ENCODE measurements at regions not wholly inside any gene's neighbourhood (a gene's known extent, or its start where the extent isn't known, plus 50 kb on each side); places are given as distances from the start of the nearest gene placed in this dataset.

DNA sequence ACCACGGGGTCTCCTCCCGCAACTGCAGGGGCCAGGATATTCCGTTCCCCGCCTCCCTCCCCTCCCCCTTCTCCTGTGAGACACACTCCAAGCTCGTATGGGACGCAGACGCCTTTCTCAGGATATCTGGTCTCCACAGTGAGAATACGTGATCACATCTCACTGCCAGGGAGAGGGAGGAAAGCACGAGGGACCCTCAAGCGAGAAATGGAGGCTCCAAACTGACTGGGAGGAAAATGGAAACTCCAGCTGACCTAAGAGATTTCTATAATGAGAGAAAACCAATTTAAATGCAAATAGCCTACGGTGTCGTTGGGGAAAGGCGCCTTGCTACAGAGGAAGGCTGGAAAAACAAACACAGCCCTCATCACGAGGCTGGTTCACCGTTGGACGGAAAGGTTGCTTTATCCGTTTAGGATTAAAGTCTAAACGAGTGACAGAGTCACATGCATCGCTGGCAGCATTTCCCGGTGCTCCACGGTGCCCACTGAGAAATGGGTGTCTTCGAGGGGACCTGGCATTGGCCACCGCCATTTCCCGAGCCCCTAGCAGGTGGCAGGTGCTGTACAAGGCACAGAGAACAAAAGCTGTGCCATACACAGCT lies 116.9 kb upstream of the CPEB4 start:
- ATAC-seq: peak; percentile 66
- DNase-seq: peak in 2 of 3 donors; percentile 61 to 73
- intact Hi-C loops (cut with DNase I, micrococcal nuclease): no loop called here

DNA sequence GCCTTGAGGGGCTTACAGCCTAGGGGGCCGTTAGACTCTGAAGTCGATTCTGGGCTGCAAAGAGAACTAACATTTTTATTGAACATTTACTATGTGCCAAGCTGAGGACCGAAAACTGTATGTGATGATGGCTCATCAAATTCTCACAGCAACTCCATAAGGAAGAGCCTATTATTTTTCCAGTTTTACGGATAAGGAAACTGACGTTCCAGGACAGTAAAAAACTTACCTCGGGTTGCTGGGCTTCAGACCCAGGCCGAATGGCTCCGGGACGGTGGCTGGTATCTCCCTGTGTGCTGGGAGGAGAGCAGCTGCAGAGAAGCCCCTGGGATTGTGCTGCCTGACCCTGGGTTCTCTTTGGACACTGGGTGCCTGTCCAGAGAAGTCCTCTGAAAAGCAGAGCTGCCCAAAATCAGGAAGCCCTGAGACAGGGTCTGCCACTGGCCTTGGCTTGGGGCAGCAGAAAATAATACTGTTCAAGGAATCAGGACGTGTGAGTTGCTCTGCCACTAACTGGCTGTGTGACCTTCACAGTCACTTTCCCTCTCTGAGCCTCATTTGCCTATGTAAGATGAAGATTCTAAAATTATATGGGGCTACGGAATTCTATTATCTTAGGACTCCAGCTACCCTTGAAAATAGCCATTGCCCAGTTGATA lies 116.3 kb upstream of the CPEB4 start:
- Histone ChIP-seq H3K9me3 (no peaks in the 10 kb centered on the region), H3K36me3 (ENCODE audit: low read depth) (no peaks in the 10 kb centered on the region), H3K4me3 (no peak overlapping the region), H3K4me1 (ENCODE audit: low read depth) (peaks cover 13% of the 10 kb centered on the region)
- ATAC-seq: peak; percentile 57
- intact Hi-C loops (cut with DNase I, micrococcal nuclease): no loop called here
- DNase-seq: no peak
- TF ChIP-seq, protein P1, sequence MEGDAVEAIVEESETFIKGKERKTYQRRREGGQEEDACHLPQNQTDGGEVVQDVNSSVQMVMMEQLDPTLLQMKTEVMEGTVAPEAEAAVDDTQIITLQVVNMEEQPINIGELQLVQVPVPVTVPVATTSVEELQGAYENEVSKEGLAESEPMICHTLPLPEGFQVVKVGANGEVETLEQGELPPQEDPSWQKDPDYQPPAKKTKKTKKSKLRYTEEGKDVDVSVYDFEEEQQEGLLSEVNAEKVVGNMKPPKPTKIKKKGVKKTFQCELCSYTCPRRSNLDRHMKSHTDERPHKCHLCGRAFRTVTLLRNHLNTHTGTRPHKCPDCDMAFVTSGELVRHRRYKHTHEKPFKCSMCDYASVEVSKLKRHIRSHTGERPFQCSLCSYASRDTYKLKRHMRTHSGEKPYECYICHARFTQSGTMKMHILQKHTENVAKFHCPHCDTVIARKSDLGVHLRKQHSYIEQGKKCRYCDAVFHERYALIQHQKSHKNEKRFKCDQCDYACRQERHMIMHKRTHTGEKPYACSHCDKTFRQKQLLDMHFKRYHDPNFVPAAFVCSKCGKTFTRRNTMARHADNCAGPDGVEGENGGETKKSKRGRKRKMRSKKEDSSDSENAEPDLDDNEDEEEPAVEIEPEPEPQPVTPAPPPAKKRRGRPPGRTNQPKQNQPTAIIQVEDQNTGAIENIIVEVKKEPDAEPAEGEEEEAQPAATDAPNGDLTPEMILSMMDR (IDR thresholded peaks at IDR 0.05): no peak

More for the DNA sequence above, 116.9 kb upstream of the CPEB4 start:
- no peak overlapping the region for H3K4me3 ChIP-seq
- no peaks in the 10 kb centered on the region for H3K36me3 ChIP-seq (ENCODE audit: low read depth)
- peaks cover 19% of the 10 kb centered on the region for H3K4me1 ChIP-seq (ENCODE audit: low read depth)
- TF ChIP-seq, protein P1 (IDR thresholded peaks at IDR 0.05): no peak
- H3K9me3 ChIP-seq: no peaks in the 10 kb centered on the region

DNA sequence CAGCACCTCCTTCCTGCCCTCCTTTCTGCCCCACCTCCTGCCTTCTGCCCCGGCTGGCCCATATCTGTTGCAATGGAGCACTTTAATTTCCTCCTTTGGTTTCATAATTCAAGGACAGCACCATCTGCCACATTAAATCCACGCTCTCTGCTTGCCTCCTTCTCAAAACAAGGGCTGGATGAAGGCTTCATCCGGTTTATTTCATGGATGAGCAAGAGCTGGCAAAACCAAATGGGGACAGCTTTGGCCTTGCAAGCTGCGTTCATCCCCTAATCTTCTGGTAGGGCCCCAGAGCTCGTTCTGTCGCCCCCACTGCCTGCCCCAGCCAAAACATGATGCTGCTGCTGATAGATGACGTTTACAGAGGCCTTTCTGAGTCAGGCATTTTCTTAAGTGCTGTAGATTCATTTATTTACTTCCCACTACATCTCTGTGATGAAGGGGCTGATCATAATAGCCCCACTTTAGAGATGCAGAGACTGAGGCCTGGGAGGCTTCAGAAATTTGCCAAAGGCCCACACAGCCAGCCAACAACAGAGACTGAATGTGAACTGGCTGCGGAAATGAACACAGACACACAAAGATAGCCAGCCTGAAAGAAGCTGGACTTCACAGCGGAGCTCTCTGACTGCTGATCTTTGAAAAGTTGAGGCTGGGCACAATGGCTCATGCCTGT lies 115.6 kb upstream of the CPEB4 start:
- intact Hi-C loops (cut with DNase I, micrococcal nuclease): no loop called here
- H3K4me1 ChIP-seq (ENCODE audit: low read depth): peaks cover 10% of the 10 kb centered on the region
- no peaks in the 10 kb centered on the region for H3K36me3 ChIP-seq (ENCODE audit: low read depth)
- peak; percentile 72 for ATAC-seq
- TF ChIP-seq, protein P1 (IDR thresholded peaks at IDR 0.05): no peak
- no peak for DNase-seq
- no peak overlapping the region for H3K4me3 ChIP-seq
- no peaks in the 10 kb centered on the region for H3K9me3 ChIP-seq

DNA sequence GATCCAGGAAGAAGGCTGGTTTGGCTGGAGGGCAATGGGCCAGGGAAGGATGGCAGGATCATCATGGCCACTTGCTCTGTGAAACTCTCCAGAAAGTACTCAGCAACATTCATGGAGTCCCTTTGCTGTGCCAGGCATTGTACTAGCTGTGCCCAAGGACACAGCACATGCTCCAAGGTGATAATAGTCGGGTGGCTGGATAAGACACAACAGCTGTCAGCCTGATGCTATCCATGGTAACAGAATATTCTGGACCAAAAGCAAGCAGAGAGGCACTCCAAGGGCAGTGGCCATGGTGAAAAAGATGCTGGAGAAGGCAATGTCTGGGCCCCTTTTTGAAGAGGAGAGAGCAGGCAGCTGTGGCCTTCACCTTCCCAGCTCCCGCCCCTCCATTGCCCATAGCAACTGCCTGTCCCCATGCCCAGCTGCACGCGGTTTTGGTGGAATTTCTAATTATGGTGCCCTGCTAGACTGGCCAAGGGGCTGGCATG lies 113.8 kb upstream of the CPEB4 start:
- Histone ChIP-seq H3K4me1 (ENCODE audit: low read depth) (peaks cover 19% of the 10 kb centered on the region), H3K9me3 (no peaks in the 10 kb centered on the region), H3K36me3 (ENCODE audit: low read depth) (no peaks in the 10 kb centered on the region), H3K4me3 (no peak overlapping the region)
- no peak for DNase-seq
- intact Hi-C loops (cut with DNase I, micrococcal nuclease): no loop called here
- TF ChIP-seq, protein P1 (IDR thresholded peaks at IDR 0.05): no peak
- no peak for ATAC-seq

DNA sequence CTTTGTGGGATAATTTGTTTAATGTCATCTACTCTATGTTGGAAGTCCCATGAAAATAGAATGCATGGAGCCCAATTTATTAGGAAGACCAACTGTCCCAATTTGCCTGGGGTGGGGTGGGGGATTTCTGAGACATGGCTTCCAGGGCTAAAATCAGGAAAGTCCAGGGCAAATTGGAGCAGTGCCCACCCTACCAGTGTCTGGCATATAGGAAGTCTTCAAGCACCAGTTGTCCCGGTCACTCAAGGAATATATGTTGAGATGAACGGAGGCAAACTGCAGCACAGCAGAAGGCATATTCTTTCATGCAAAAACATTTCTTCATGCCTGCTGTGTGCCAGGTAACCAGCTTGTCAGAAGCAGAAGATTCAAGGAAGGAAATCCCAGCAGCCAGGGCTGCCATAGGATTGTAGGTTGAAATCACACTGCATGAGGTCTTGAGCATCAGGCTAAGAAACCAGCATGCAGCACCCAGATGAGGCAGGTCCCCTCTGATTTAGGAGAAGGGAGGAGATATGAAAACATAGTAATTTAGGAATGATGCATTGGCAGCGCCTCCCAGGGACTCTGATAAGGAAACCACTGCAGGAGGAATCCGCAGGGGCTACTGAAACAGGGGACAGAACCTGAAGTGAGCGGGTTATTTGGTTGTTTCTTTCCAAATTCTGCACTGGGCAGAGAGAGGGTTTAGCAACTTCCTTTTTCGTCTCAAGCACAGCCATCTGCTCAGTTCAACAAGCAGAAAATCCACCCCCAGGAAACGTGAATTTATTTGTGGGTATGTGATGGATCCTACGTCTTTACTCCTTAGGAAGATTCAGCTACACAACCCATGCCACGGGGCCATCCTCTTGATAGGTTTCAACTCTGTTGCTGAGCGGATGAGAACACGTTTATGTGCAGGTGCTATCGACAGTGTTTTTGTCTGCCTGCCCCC lies 112.6 kb upstream of the CPEB4 start:
- no peaks in the 10 kb centered on the region for H3K36me3 ChIP-seq (ENCODE audit: low read depth)
- no peak for ATAC-seq
- DNase-seq: no peak
- no peak overlapping the region for H3K4me3 ChIP-seq
- TF ChIP-seq, protein P1 (IDR thresholded peaks at IDR 0.05): no peak
- intact Hi-C loops (cut with DNase I, micrococcal nuclease): no loop called here
- peaks cover 19% of the 10 kb centered on the region for H3K4me1 ChIP-seq (ENCODE audit: low read depth)
- no peaks in the 10 kb centered on the region for H3K9me3 ChIP-seq
